Forelimb muscle (tissue), 1 donor: ENCODE measurements at regions not wholly inside any gene's neighbourhood (a gene's known extent, or its start where the extent isn't known, plus 50 kb on each side); places are given as distances from the start of the nearest gene placed in this dataset.
A peak's percentile ranks its signal among the peaks of the same experiment; 100 is the strongest.

Experiments
- DNase-seq: peaks from one replicate; pipeline ENCODE4 v3.0.0-alpha.2; 2013; ENCODE audit warnings: low read depth

DNA sequence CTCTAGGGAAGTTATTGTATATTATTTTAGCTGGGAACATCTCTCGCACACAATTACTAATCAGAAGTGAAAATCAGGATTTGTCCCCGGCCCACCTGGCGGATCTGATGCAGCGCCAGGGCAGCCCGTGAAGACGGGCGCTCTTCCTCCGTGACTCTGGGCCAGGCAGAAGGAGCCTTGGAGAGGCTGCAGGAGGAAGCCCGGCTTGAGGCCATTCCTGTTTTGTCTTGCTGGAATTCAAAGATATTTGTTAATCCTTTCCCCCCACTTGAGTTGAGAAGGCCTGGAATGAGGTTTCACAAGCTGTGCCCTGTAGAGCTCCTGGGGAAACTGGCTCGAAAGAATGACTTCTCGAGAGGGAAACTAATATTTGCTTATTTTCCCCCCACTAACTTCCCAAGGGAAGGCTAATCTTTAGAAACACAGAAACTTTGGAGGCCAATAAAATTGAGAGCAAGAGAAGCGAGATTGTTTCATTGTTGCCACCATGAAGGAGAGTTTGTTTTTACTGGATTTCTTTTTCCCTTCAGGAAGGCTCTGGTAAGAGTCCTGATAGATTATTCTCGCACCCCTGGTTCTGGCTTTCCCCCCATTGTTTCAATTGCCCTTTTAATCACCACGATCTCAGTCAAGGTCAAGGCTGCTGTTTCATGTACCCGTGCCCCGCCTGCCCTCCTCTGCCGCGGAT is 92.8 kb upstream of the SEPTIN5 start:
- no peak for DNase-seq

DNA sequence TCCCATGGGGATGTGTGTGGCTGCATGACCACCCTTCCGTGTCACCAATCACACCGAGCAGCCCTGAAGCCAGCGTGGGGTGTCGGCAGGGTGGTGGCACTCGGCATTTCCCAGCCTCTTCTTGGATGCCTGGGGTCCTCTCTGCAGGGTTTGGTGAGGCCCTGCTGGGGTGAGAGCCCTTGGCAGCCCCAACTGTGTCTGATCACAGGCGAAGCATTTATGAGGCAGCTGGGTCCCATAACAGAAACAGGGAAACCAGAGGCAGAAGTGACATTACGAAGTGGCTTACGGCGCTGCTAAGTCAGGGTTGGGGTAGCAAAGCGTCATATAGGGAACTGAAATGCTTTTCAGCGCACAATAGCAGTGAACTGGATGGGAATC is 92.3 kb upstream of the SEPTIN5 start:
- no peak for DNase-seq

DNA sequence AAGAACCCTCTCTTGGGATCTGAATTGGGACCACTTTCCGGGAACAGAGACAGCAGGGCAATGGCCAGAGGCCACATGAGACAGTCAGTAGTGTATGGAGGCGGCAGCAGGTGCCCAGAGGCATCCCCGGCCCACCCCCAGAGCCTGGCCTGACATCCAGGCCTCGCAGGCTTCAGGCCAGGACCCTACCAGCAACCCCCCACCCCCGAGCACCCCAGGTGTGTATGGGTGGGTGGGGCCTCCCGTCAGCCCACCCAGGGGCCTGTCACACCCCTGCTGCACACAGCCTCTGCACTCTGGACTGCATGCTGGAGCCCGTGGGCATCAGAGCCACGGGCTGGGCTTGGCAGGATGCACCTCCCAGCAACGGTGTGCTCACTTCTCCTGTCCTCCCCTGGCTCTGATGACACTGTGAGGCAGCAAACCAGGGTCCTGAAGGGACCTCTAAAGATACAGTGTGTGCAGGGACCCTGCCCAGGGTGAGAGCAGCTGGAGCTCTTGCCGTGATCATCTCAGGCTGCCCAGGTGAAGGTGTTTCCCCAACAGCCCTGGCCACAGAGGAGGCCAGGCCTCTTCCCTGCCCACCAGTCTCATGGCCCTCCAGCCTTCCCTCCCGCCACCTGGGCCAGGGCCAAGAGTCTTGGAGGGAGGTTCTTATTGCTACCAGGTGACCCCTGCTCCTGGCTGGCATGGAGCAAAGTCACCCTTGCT is 88.8 kb upstream of the SEPTIN5 start:
- DNase-seq: no peak

DNA sequence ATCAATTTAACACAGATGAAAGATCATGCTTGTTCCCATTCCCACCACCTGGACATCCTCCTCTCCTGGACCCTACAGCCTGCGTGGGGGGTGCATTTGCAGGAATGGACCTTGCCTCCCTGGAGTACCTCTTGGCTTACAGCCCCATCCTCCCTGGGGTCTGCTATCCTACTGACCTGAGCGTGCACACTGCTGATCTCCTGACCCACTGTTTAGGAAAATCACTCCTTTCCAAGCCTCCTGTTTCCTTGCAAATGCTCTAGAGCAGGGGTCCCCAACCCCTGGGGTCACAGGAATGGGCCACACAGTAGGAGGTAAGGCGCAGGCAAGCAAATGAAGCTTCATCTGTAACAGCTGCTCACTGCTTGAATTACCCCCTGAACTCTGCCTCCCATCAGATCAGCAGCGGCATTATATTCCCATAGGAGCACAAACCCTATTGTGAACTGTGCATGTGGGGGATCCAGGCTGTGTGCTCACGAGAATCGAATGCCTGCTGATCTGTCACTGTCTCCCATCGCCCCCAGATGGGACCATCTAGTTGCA is 88.2 kb upstream of the SEPTIN5 start:
- no peak for DNase-seq

DNA sequence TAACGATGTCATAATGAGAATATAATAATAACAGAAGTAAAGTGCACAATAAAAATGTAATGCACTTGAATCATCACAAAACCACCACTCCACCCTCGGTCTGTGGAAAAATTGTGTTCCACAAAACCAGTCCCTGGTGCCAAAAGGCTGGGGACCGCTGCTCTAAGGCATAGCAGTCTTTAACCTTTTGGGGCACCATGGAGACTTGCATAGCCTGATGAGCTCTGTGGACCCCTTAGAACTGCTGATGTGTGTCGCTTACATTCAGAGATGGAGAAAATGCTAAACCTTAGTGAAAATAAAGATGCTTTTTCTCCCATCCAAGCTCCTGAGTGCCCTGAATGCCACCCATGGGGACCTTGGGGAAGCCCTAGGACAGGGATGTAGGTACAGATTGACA is 87.6 kb upstream of the SEPTIN5 start:
- DNase-seq: no peak

DNA sequence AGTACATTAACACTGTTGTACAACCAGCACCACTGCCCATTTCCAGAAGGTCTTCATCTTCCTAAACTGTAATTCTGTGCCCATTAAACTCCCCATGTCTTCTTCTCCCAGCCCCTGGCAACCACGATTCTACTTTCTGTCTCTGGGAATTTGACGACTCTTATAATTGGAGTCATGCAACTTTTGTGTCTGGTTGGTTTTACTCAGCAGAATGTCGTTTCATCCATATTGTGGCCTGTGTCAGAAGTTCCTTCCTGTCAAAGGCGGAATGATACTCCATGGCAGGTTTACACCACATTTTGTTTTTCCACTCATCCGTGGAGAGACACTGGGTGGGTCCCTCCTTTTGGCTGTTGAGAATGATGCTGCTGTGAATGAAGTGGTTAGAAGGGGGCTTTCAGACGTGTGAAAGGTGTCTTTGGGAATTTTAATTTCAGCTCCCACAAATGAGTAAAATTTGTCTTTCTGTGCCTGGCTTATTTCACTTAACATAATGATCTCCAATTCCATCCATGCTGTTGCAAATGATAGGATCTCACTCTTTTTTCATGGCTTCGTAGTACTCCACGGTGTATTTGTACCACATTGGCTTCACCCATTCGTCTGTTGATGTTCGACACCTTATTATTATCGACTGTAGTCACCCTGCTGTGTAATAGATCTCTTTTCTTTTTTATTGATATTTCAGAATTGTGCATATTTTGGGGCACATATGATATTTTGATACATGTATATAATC is 86.1 kb upstream of the SEPTIN5 start:
- DNase-seq: no peak

DNA sequence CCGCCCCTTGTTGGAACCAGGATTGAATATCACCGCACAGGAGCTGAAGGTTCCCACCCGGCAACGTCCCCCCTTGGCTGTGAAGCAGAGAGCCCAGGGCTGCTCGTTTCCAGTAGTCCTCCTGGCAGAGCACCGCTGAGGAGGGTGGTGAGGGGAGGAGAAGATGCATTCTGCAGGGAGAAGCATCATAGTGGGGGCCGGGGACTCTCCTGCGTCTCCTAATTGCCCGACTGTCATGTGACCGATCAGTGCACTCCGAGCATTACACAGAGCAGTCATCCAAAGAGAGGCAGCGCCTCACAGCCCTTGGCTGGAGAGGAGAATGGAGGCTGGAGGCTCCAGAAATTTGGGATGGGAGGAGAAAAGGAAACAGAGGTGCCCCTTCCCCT is 85.0 kb upstream of the SEPTIN5 start:
- no peak for DNase-seq

DNA sequence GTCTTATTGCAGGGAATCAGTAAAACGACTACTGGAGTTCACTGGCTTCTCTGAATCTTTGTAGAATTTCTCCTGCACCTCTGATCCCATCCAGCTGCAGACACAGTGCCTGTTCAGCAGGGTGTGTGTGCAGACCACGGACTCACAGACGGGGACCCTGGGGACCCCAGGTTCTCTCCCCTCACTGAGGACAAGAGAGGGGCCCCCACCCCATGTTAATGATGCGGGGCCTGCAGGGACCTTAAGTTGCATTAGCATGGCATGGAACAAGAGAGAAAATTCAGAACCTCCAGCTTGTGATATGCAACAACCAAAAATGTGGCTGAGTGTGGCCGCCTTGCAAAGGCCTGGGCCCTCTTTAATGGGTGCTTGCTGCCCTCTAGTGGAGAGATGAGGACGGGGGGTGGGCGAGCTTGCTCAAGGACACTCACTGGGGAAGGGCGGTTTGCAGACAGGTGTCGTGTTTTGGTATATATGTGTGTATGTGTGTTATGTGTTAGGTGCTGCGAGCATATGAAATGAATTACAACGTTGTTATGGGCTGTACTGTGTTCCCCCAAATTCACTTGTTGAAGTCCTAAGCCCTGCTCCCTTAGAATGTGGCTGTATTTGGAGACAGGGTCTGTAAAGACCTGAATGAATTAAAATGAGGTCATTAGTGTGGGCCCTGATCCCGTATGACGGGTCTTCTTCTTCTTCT is 84.4 kb upstream of the SEPTIN5 start:
- DNase-seq: peak; percentile 34

DNA sequence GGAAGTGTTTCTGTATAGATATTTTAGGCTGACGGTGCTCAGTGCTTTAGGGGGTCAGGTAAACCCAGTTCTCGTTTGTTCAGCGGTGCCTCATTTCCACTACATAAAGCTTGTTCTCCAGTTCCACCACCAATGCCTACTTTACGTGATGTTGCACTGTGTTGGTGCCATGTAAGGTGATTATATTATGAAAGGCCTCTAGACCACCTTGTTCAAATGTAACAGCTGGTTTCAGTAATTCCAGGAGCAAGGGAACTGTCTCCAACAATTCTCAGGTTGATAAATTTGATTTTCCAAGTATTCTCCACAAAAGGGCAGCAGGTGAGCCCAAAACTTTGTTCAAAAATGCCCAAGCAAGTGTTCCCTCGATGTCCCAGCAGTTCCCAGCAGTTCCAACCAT is 83.7 kb upstream of the SEPTIN5 start:
- DNase-seq: no peak

DNA sequence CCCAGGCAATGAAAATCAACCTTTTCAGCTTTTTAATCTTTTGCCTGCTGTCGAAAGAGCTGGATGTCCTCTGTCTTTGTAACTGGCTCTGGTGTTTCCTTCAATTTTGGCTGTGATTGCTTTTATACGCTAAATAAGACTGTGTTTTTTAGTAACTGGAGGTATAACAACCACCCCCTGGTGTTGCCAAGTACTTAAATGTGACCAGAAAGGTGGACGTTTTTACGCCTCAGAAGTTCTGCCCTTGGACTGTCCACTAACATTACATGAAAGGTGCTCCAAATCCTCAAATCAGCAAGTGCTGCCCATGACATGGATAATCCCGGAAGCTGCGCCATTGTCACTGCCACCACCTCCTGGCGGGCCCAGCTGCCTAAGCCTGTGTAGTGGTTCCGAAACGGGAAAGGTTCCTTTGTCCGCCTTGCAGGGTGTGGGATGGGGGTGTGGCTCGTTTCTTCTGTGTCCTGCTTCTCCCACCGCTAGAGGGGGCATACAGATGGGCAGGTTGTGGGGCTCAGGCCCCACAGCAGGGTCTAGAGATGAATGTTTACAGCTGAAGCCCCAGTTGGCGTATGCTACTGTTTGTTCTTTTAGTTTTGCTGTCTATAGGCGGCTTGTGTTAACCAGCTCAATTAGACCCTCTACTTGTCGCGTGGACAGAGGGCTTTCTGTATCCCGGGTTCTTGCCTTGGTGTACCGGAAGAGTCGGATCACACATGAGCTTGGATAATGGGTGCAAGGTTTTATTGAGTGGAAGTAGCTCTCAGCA is 82.2 kb upstream of the SEPTIN5 start:
- no peak for DNase-seq

DNA sequence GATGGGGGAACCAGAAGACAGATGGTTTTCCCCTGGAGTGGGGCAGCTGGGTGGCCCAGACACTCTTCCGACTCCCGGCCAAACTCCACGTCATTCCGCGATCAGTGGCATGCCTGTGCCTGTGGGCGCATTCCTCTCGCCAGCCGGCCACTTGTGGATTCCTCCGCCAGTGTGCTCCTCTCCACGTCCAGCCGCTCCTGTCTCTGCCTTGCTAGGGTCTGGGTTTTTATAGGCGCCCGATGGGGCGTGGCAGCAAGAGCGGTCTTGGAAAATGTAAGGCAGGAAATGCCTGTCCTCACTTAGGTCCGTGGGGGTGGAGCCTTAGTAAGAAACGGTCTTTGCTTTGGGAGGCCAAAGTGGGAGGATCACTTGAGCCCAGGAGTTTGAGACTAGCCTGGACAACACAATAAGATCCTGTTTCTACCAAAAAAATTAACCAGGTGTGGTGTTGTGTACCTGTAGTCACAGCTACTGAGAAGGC is 81.6 kb upstream of the SEPTIN5 start:
- no peak for DNase-seq

DNA sequence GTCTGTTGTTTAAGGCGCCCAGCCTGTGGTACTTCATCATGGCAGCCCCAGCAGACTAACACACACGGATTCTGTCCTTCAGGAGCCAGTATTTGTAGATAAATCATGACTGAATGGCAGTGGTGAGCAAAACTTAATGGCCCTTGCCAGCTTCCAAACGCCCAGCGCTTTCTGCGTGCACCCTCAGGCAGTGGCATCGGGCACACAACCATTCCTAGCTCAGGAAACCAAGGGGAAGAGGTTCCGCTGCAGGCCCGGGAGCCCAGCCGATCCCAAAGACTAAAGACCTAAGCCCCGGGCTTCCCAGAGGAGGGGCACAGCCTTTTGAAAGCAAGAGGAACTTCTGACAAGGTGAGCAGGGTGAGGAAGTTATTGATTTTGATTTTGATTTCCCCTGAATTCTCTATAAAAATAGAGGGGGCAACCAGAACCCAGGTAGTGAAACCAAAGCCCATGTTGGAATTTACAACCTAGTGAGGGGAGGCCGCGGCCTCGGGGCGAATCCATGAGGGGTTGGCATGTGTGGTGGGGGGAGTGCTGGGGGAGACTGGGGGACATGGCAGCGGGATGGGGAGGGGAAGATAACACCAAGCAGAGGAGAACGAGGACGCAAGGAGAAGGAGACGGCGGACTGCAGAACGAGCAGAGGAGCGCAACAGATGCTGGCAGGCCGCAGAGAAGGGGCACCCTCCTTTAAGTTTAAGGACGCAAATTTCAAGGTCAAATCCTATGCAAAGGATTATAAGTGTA is 79.9 kb upstream of the SEPTIN5 start:
- DNase-seq: no peak

DNA sequence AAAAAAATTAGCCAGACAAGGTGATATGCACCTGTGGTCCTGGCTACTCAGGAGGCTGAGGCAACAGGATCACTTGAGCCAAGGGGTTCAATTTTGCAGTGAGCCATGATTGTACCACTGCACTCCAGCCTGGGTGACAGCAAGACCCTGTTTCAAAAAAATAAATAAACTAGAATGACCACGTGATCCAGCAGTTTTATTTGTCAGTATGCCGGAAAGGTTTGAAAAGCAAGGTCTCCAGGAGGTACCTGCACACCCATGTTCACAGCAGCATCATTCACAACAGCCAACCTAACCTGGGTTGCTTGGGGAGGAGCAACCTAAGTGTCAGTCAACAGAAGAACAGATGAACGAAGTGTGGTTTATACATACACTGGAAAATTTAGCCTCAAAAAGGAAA is 78.7 kb upstream of the SEPTIN5 start:
- DNase-seq: no peak

DNA sequence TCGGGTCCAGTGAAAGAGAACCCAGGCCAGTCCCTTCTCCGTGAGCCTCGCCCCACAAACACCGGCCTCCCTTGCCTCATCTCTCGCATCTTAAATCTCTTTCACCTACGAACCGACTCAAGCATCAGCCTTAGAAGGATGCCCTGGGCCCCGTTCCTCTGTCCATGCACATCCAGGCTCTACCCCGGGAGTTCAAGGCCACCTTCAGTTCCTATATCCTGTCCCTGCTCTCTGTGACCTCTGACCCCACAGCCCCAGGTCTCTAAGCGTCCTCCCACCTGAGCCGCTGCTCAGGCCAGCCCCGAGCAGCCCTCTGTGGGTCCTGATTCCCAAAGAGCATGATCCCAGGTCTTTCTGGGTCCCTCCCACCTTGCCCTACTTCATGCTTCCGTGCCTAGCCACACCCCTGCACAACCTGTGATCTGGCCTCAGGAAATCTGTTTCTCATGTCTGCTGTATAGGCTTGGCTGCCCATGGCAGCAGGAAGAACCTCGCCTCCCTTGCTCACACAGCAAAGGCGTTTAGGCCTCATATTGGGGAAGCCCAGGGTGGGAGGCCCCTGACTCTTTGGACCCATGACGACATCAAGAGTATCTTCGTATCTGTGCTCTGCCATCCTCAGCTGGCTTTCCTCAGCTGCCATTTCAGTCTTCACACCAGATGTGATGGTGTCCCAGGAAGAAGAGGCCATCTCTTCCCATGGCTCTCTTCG is 77.5 kb upstream of the SEPTIN5 start:
- DNase-seq: no peak

DNA sequence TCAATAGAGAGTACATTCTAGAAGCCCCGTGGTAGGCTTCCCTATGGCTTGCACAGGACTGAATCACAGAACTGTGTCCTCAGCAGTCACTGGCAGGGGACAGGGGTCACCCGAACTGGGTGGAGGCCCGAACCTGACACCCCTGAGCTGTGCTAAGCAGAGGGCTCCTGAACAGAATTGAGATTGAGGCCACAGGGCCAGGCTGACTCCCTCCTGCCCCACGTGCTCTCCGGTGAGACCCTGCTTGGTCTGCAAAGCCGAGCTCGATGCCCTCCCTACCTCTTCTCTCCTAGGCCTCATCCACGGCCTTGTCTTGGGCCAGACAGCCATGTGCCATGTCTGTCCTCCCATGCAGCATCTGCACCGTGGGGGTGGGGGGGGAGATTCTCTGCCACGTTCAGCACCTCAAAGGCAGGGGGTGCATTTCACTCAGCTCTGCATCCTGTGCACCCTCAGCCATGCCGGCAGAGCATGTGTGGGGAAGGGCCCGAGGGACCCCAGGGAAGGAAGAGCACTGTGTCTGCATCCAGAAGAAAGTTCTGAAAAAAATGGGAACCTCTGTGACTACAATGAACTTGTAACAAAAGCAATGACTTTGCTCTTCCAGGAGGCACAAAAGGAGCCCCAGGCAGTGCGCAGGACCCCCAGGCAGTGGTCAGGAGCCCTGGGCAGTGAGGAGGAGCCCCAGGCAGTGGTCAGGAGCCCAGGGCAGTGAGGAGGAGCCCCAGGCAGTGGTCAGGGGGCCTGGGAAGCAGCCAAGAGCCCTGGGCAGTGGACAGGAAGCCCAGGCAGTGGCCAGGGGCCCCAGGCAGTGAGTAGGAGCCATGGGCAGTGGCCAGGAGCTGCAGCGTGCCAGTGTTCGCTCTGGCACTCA is 76.7 kb upstream of the SEPTIN5 start:
- DNase-seq: no peak

DNA sequence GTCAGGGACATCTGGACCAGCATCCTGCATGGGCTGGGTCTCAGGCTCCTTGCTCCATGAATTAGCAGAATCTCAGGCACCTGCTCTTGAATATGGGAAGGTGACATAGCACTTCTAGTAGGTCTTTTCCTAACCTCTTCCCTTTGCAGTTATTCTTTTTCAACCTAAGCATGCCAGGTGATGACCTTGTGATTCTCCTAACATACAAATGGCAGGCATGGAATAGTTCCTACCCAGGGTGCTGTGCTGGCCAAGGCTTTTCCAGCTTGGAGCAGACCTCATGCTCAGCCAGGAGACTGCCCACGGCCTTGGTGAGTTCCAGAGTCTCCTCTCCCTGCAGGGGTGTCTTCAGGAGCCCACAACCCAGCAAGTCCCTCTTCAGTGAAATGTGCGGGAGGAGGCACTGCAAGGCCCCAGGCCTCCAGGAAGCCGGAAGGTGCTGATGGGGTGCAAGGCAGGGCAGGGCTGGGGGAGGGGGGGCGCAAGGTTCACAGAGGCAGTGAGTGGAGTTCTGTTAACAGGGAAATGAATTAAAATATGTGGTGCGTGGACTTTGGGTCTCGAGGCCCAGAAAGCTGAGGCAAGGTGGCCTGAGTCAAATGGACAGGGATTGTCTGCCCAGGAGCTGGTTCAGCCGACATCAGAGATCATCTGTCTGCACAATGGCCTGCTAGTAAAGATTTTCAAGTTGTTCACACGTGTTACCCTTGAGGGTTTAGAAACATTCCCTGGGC is 75.9 kb upstream of the SEPTIN5 start:
- DNase-seq: no peak

DNA sequence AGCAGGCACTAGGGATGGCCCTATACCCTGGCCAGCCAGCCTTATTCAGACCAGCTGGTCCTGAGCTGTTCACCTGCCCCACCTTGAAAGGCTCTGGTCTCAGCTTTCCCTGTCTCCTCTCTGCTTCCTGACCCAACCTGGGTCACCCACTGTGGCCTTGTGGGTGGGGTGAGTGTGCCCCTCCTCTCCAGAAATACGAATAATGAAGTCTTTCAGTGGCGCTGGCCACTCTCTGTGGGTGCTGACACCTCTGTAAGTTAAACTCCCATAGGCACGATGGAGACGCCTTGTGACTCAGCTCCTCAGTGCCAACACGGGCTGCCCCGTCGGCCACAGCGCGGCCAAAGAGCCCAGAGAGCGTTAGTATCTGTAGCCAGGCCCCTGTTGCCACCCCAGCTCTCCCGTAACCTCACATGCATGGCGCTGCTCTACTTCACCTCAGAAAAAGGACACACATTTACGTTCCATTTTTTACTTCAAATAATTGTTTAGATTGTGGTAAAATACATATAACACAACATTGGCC is 74.6 kb upstream of the SEPTIN5 start:
- DNase-seq: no peak

DNA sequence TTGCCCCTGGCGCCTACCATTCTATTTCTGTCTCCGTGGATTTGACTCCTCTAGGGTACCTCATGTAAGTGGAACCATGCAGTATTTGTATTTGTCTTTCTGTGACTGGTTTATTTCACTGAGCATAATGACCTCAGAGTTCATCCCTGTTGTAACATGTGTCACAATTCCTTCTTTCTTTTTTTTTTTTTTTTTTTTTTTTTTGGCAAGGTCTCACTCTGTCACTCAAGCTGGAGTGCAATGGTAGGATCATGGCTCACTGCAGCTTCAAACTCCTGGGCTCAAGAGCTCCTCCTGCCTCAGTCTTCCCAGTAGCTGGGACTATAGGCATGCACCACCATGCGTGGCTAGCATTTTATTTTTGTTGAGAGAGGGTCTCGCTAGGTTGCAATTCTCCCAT is 74.0 kb upstream of the SEPTIN5 start:
- DNase-seq: no peak
